Loucy (cell line): ENCODE measurements at regions not wholly inside any gene's neighbourhood (a gene's known extent, or its start where the extent isn't known, plus 50 kb on each side); places are given as distances from the start of the nearest gene placed in this dataset.

Experiments used
- H2AFZ ChIP-seq: fragments of 200-600 bp; sonication (generic); 2 replicates; pipeline ENCODE4 v1.6.0; 2016; ENCODE audit warnings: antibody characterized with exemption, mild to moderate bottlenecking, low read length, moderate library complexity
- H3F3A ChIP-seq: fragments of 200-600 bp; 2 replicates; pipeline ENCODE4 v1.6.0; 2016; ENCODE audit warnings: antibody characterized with exemption, low read depth, mild to moderate bottlenecking
- H3K27me3 ChIP-seq: fragments of 200-600 bp; sonication (generic); 2 replicates; pipeline ENCODE4 v1.6.1; 2014; ENCODE audit warnings: low read length, mild to moderate bottlenecking; ENCODE audit not compliant: insufficient read depth, poor library complexity, severe bottlenecking
- H3K36me3 ChIP-seq: fragments of 200-600 bp; sonication (generic); 2 replicates; pipeline ENCODE4 v1.6.1; 2016; ENCODE audit warnings: low read length; ENCODE audit not compliant: insufficient read depth
- H3K4me1 ChIP-seq: fragments of 200-600 bp; sonication (generic); 2 replicates; pipeline ENCODE4 v1.5.1; 2014; ENCODE audit warnings: low read length, mild to moderate bottlenecking; ENCODE audit not compliant: insufficient read depth, poor library complexity, severe bottlenecking
- H3K4me2 ChIP-seq: fragments of 200-600 bp; sonication (generic); 2 replicates; pipeline ENCODE4 v1.6.0; 2014; ENCODE audit warnings: antibody characterized with exemption, low read length, low read depth, mild to moderate bottlenecking; ENCODE audit not compliant: poor library complexity, severe bottlenecking
- H3K4me3 ChIP-seq: fragments of 200-600 bp; sonication (generic); 2 replicates; pipeline ENCODE4 v1.5.1; 2014; ENCODE audit warnings: low read length, mild to moderate bottlenecking, mixed read lengths; ENCODE audit not compliant: poor library complexity, severe bottlenecking
- H3K79me2 ChIP-seq: fragments of 200-600 bp; sonication (generic); 2 replicates; pipeline ENCODE4 v1.6.1; 2014; ENCODE audit warnings: low read length; ENCODE audit not compliant: insufficient read depth
- H3K9ac ChIP-seq: fragments of 200-600 bp; sonication (generic); 2 replicates; pipeline ENCODE4 v1.6.0; 2014; ENCODE audit warnings: mild to moderate bottlenecking, low read depth, low read length, moderate library complexity; ENCODE audit not compliant: poor library complexity, severe bottlenecking
- H3K9me2 ChIP-seq: fragments of 200-600 bp; sonication (generic); replicated peaks from 2 replicates; pipeline ENCODE4 v1.6.1; 2016; ENCODE audit warnings: low read depth, low read length, mixed read lengths
- H3K9me3 ChIP-seq: fragments of 200-600 bp; sonication (generic); 2 replicates; pipeline ENCODE4 v1.6.1; 2014; ENCODE audit warnings: mild to moderate bottlenecking, antibody characterized with exemption, low read length, low read depth; ENCODE audit not compliant: insufficient read depth
- H4K20me1 ChIP-seq: fragments of 200-600 bp; sonication (generic); 2 replicates; pipeline ENCODE4 v1.6.0; 2014; ENCODE audit warnings: antibody characterized with exemption, low read length, mild to moderate bottlenecking; ENCODE audit not compliant: insufficient read depth, poor library complexity, severe bottlenecking
- EZH2phosphoT487 ChIP-seq: fragments of 200-600 bp; IDR thresholded peaks from 2 replicates; pipeline ENCODE4 v1.6.1; 2018; ENCODE audit warnings: antibody characterized with exemption, mild to moderate bottlenecking, moderate library complexity, borderline replicate concordance
- TF ChIP-seq, protein P1 (sequence below): fragments of 200-600 bp; sonication (generic); conservative IDR thresholded peaks from 2 replicates; pipeline ENCODE4 v1.5.1; 2014; ENCODE audit warnings: mild to moderate bottlenecking, antibody characterized with exemption, low read length

DNA sequence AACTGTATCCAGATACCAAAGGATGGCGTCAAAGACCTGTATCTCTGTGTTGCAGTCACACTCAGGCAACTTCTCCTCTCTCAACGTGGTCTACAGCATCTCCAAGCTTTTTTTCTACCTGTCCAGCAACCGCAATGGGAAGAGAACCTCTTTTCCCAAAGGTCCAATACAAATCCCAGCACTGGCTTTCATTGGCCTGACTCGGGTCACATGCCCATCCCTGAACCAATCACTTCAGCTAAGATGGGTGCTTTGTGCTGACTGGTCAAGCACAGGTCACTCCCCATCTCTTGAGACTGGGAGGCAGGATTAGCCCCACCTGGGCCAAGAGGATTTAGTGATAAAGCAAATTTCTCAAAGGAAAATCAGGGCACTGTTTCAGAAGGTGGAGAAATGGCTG is 71.2 kb upstream of the C16orf82 start:
- peaks cover 4% of the 10 kb centered on the region; the same call in 1 of the 2 replicates for H3K9me3 ChIP-seq
- no peak for TF ChIP-seq EZH2phosphoT487
- TF ChIP-seq, protein P1, sequence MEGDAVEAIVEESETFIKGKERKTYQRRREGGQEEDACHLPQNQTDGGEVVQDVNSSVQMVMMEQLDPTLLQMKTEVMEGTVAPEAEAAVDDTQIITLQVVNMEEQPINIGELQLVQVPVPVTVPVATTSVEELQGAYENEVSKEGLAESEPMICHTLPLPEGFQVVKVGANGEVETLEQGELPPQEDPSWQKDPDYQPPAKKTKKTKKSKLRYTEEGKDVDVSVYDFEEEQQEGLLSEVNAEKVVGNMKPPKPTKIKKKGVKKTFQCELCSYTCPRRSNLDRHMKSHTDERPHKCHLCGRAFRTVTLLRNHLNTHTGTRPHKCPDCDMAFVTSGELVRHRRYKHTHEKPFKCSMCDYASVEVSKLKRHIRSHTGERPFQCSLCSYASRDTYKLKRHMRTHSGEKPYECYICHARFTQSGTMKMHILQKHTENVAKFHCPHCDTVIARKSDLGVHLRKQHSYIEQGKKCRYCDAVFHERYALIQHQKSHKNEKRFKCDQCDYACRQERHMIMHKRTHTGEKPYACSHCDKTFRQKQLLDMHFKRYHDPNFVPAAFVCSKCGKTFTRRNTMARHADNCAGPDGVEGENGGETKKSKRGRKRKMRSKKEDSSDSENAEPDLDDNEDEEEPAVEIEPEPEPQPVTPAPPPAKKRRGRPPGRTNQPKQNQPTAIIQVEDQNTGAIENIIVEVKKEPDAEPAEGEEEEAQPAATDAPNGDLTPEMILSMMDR, result no peak
- no peaks in the 10 kb centered on the region for H4K20me1 ChIP-seq
- H3K9ac ChIP-seq, result no peak overlapping the region
- no peaks in the 10 kb centered on the region for H3F3A ChIP-seq
- no peak overlapping the region for H2AFZ ChIP-seq
- no peaks in the 10 kb centered on the region for H3K36me3 ChIP-seq
- H3K4me1 ChIP-seq, result no peaks in the 10 kb centered on the region
- no peak overlapping the region for H3K4me2 ChIP-seq
- no peaks in the 10 kb centered on the region for H3K9me2 ChIP-seq
- no peak overlapping the region for H3K4me3 ChIP-seq
- no peaks in the 10 kb centered on the region for H3K27me3 ChIP-seq
- no peaks in the 10 kb centered on the region for H3K79me2 ChIP-seq

DNA sequence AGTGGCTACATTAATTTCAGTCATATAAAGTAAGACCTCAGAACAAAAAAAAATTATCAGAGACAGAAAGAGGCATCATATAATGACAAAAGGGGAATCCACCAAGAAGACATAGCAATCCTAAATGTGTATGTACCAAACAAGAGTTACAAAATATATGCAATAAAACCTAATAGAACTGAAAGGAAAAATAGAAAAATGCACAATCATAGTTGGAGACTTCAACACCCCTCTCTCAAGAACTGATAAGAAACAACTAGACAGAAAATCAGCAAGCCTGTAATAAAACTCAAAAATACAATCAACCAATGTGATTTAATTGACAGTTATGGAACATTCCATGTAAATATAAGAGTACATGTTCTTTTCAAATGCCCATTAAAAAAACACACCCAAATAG is 61.3 kb upstream of the C16orf82 start:
- Histone ChIP-seq H3K9me3 (no peaks in the 10 kb centered on the region), H3K36me3 (no peaks in the 10 kb centered on the region), H3K27me3 (no peaks in the 10 kb centered on the region), H3K4me2 (no peak overlapping the region), H3F3A (no peaks in the 10 kb centered on the region), H3K4me3 (no peak overlapping the region), H3K9me2 (no peaks in the 10 kb centered on the region), H3K4me1 (no peaks in the 10 kb centered on the region), H3K9ac (no peak overlapping the region), H4K20me1 (no peaks in the 10 kb centered on the region), H2AFZ (no peak overlapping the region), H3K79me2 (no peaks in the 10 kb centered on the region)
- no peak for TF ChIP-seq EZH2phosphoT487
- TF ChIP-seq, protein P1, result no peak
